Sigmoid colon (tissue), 6 donors: ENCODE measurements at regions not wholly inside any gene's neighbourhood (a gene's known extent, or its start where the extent isn't known, plus 50 kb on each side); places are given as distances from the start of the nearest gene placed in this dataset.

ENCODE experiments used
- DNase-seq: peaks from one replicate; pipeline ENCODE4 v3.0.0-alpha.2; 2019
- H3K27ac ChIP-seq, 4 donors: fragments of 200-600 bp; sonication (generic); one replicate each; pipeline ENCODE4 v1.5.1; 2016 to 2019; ENCODE audit warnings: mild to moderate bottlenecking in 1 of 4
- H3K27me3 ChIP-seq, 3 donors: fragments of 200-600 bp; sonication (generic); one replicate each; pipeline ENCODE4 v1.5.1; 2019; ENCODE audit warnings: mild to moderate bottlenecking in 1 of 3
- H3K36me3 ChIP-seq, 4 donors: fragments of 200-600 bp; sonication (generic); one replicate each; pipeline ENCODE4 v1.5.1; 2016 to 2019
- H3K4me1 ChIP-seq, 4 donors: fragments of 200-600 bp; sonication (generic); one replicate each; pipeline ENCODE4 v1.5.1; 2017 to 2019
- H3K4me3 ChIP-seq, 4 donors: fragments of 200-600 bp; sonication (generic); one replicate each; pipeline ENCODE4 v1.5.1; 2017 to 2019; ENCODE audit warnings: mild to moderate bottlenecking in 2 of 4, moderate library complexity in 1 of 4
- H3K9me3 ChIP-seq, 4 donors: fragments of 200-600 bp in 3 of 4; sonication (generic) in 3 of 4; one replicate each; pipeline versions ENCODE4 v1.5.1 to v1.6.1; 2013 to 2019
- EP300 ChIP-seq, 4 donors: sonication (generic); formaldehyde crosslinking; IDR thresholded peaks; one replicate each; pipeline ENCODE4 v1.6.1; 2017; ENCODE audit warnings: antibody characterized with exemption in 4 of 4
- POLR2A ChIP-seq, 2 donors: fragments of 450-650 bp; IDR thresholded peaks; one replicate each; pipeline ENCODE4 v1.6.1; 2016; ENCODE audit warnings: antibody characterized with exemption in 2 of 2, mild to moderate bottlenecking in 2 of 2, moderate library complexity in 2 of 2
- POLR2AphosphoS5 ChIP-seq, 4 donors: sonication (generic); formaldehyde crosslinking; IDR thresholded peaks; one replicate each; pipeline ENCODE4 v1.6.1; 2017; ENCODE audit warnings: antibody characterized with exemption in 4 of 4
- WGBS, 2 donors: extraction: QIAGEN DNeasy Blood & Tissue Kit; methylation state at CpG; one replicate each; pipeline ENCODE4 v1.1.7; 2013; 5-methylcytosine and 5-hydroxymethylcytosine counted together
- intact Hi-C: fragments of 100-400 bp; cut with DNase I; formaldehyde crosslinking; loops from one replicate; pipeline ENCODE4 v1.15.1; 2023
- TF ChIP-seq, protein P1 (sequence below), 4 experiments: fragments of 450-650 bp in 3 of 4; fragments of 200-600 bp in 1 of 4; IDR thresholded peaks; one replicate each; pipeline ENCODE4 v1.5.1; 2016 to 2019; ENCODE audit warnings: antibody characterized with exemption in 4 of 4, mild to moderate bottlenecking in 3 of 4, moderate library complexity in 2 of 4
- donor health status: healthy with polysubstance abuse.
- donor health status: healthy.

DNA sequence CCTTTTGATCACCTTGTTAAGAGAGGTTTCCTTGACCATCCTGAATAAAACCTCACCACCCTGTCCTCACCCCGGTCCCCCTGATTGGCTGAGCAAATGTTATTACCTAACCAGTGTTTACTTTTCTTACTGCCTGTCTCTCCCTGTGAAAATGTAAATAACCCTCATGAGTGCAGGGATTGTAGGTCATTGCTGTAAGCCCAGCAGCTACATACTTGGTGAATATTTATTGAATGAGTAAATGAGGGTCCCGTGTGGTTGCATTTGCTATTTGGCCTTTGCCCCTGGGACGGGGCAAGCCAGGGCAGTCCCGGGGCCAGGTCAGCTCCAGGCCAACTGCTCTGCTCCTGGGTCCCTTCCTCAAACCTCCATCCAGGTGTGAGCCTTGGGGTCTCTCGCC lies 55.5 kb upstream of the CLCN4 start:
- H3K27me3 ChIP-seq: no peaks in the 10 kb centered on the region
- H3K4me1 ChIP-seq: peaks cover 0 to 34% (median 18%) of the 10 kb centered on the region in 4 donors
- H3K27ac ChIP-seq: peak overlapping the region; percentile 67 to 78 (median 72)
- intact Hi-C loops: no loop called here
- DNase-seq: no peak
- H3K4me3 ChIP-seq: no peak overlapping the region
- TF ChIP-seq, protein P1, sequence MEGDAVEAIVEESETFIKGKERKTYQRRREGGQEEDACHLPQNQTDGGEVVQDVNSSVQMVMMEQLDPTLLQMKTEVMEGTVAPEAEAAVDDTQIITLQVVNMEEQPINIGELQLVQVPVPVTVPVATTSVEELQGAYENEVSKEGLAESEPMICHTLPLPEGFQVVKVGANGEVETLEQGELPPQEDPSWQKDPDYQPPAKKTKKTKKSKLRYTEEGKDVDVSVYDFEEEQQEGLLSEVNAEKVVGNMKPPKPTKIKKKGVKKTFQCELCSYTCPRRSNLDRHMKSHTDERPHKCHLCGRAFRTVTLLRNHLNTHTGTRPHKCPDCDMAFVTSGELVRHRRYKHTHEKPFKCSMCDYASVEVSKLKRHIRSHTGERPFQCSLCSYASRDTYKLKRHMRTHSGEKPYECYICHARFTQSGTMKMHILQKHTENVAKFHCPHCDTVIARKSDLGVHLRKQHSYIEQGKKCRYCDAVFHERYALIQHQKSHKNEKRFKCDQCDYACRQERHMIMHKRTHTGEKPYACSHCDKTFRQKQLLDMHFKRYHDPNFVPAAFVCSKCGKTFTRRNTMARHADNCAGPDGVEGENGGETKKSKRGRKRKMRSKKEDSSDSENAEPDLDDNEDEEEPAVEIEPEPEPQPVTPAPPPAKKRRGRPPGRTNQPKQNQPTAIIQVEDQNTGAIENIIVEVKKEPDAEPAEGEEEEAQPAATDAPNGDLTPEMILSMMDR (IDR thresholded peaks at IDR 0.05): no peak
- TF ChIP-seq POLR2AphosphoS5 (IDR thresholded peaks at IDR 0.05): no peak
- no peak for TF ChIP-seq POLR2A (IDR thresholded peaks at IDR 0.05)
- H3K36me3 ChIP-seq: no peaks in the 10 kb centered on the region
- 31 to 69% methylated on average over 5 of the region's 5 CpGs for WGBS, 2 donors
- no peaks in the 10 kb centered on the region for H3K9me3 ChIP-seq

DNA sequence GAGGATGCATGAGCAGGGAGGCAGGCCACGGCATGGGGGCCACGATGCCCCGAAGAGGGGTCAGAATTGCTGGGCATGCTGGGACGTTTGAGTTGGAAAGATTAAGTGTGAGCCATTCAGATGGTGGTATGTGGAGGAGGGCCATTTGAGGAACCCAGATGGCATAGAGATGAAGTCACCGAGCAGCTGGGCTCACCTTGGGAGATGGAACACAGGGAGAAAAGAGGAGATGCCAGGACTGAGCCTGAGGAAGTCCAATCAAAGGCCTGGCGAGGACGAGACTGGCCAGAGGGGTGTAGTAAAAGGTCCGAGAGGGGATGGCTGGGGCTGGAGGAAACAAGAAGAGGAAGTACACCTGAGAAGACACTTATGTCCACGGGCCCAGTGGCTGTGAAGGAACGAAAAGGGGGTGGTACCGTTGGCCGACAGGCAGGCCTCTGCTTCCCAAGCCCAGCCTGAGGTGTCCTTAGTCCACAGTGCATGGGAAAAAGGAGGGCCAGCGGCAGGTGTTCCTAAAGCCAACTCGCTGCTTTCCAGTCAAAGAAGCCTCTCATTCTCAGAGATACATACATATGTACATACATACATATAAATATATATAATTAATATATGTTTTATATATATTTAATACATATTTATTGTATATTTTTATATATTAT lies 54.6 kb upstream of the CLCN4 start:
- WGBS, 2 donors: 91% methylated on average over 14 of the region's 14 CpGs
- TF ChIP-seq EP300 (IDR thresholded peaks at IDR 0.05) (no peak), POLR2A (IDR thresholded peaks at IDR 0.05) (no peak), POLR2AphosphoS5 (IDR thresholded peaks at IDR 0.05) (no peak)
- TF ChIP-seq, protein P1 (IDR thresholded peaks at IDR 0.05): no peak
- H3K27me3 ChIP-seq: no peaks in the 10 kb centered on the region
- H3K4me1 ChIP-seq: peaks cover 0 to 43% (median 18%) of the 10 kb centered on the region in 4 donors
- H3K9me3 ChIP-seq: no peaks in the 10 kb centered on the region
- H3K36me3 ChIP-seq: no peaks in the 10 kb centered on the region
- H3K27ac ChIP-seq: peak overlapping the region; percentile 41 to 78 (median 72)
- no peak overlapping the region for H3K4me3 ChIP-seq
- intact Hi-C loops: no loop called here
- DNase-seq: no peak

DNA sequence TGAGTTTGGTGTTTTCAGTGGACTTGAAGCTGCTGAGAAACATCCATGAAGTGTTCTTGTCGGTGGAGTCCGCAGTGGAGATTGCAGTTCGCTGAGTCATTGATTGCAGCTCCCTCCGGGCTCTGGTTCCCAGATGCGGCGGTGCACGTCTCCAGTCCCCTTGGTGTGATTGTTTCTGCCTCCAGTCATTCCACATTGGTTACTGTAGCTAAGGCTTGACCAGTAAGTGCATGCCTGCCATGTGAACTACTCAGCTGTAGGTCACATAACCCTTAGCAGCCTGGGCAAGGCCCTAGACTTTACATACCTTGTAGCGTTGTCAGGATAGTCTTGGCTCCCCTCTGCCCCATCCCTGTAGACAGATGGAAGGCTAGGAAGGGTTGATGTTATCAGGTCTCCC lies 53.8 kb upstream of the CLCN4 start:
- intact Hi-C loops: no loop called here
- TF ChIP-seq POLR2AphosphoS5 (IDR thresholded peaks at IDR 0.05) (no peak), POLR2A (IDR thresholded peaks at IDR 0.05) (no peak), EP300 (IDR thresholded peaks at IDR 0.05) (no peak)
- TF ChIP-seq, protein P1 (IDR thresholded peaks at IDR 0.05): no peak
- H3K27me3 ChIP-seq: no peaks in the 10 kb centered on the region
- 95 to 96% methylated on average over 8 of the region's 8 CpGs for WGBS, 2 donors
- H3K27ac ChIP-seq: peak overlapping the region in 3 of 4 donors; percentile 27 to 78 (median 27)
- no peaks in the 10 kb centered on the region for H3K36me3 ChIP-seq
- no peak overlapping the region for H3K4me3 ChIP-seq
- DNase-seq: no peak
- no peaks in the 10 kb centered on the region for H3K9me3 ChIP-seq
- H3K4me1 ChIP-seq: peaks cover 0 to 51% (median 25%) of the 10 kb centered on the region in 4 donors

DNA sequence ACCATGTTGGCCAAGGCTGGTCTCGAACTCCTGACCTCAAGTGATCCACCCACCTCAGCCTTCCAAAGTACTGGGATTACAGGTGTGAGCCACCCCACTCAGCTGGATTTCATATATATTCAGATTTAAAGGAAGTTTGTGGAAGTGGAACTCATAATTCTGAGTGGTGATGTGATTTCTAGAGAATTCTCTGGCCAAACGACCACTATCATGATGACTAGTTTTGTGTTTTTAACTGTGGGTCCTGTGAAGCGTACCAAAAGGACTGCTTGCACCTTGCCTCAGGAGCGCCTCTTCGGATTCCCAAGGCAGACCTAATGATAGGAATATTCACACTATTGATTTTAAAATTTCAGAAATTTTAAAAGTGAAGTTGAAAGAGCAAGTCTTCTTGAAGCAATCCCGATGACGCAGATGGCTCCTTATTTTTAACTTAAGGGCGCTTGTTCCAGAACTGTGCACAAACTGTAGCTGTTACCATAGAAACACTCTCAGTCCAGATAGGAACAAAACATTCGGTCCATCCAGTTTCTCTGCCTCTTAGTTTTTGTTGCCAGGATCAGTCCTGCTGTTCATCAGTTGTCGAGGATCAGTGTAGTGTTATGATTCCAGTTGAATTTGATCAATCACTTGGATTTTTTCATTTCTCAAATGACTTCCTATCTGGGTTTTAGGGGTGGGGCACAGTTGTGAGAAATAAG lies 51.7 kb upstream of the CLCN4 start:
- H3K27me3 ChIP-seq: no peaks in the 10 kb centered on the region
- no peak overlapping the region for H3K4me3 ChIP-seq
- intact Hi-C loops: no loop called here
- peak overlapping the region; percentile 69 to 78 (median 77) for H3K27ac ChIP-seq
- DNase-seq: peak; percentile 75
- peaks cover 0 to 56% (median 38%) of the 10 kb centered on the region in 4 donors for H3K4me1 ChIP-seq
- H3K9me3 ChIP-seq: no peaks in the 10 kb centered on the region
- H3K36me3 ChIP-seq: no peaks in the 10 kb centered on the region
- TF ChIP-seq POLR2A (IDR thresholded peaks at IDR 0.05): no peak
- peak in 2 of 4 donors; percentile 57 to 86 for TF ChIP-seq EP300 (IDR thresholded peaks at IDR 0.05)
- TF ChIP-seq, protein P1 (IDR thresholded peaks at IDR 0.05): no peak
- peak; percentile 42 to 82 (median 70) for TF ChIP-seq POLR2AphosphoS5 (IDR thresholded peaks at IDR 0.05)
- WGBS, 2 donors: 75 to 87% methylated on average over 10 of the region's 10 CpGs
